ENCODE measurements at regions not wholly inside any gene's neighbourhood (a gene's known extent, or its start where the extent isn't known, plus 50 kb on each side); places are given as distances from the start of the nearest gene placed in this dataset.
A peak's percentile ranks its signal among the peaks of the same experiment; 100 is the strongest.

- TF ChIP-seq FOXP4 (CRISPR knock-in tag; IDR thresholded peaks at IDR 0.05; ENCODE audit: borderline replicate concordance), result no peak
Measured at GRCh38 chr2:150142561-150142960, 344.9 kb downstream of the RND3 start (continued).

DNA sequence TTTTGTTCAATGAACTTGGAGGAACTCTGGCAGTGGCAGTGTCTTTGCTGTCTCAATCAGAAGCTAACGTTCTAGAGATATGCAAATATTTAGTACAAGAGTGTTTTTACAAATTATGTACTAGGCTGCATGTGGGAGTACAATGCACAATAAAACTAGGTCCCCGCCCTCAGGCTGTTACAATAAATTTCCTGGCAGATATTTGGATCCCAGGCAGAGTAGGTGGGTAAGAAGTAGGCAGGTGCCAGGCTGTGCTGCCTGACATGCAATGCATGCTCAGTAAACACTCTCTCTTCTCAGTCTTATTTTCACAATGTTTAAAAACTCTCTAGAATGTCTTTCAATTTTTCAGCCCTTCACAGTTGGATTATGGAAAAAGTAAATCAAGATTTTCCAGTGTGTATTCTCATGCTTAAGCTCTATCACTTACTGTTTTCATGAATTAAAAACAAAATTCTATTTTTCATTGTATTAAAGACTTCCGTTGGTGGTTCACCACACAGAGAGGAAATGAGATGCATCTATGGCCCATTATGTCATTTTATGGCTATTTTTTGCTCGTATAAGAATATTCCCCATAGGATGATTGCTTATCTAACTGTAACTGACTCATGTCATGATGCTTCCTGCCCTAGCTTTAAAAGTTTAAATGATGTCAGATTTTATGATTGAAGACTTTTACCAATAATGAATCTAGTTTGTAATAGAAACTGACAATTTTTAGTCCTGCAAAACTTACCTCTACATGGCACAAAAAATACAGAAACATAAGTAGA, 346.1 kb downstream of the RND3 start:
- no peak for ATAC-seq
- in situ Hi-C loops (cut with MboI), result no loop called here
- FAIRE-seq, result no peak
- H3K27me3 ChIP-seq (ENCODE audit: control insufficient read depth in 2 of 2, insufficient read depth in 2 of 2, low read length in 2 of 2), result no peaks in the 10 kb centered on the region
- no peaks in the 10 kb centered on the region for H4K20me1 ChIP-seq (replicated peaks; ENCODE audit: control insufficient read depth, insufficient read depth, low read length)
- H3K4me3 ChIP-seq, result no peak overlapping the region
- DNase-seq (ENCODE audit: extremely low read depth in 1 of 4, low spot score in 3 of 4), result no peak
- intact Hi-C loops (cut with micrococcal nuclease), result no loop called here
- peak; percentile 56 for TF ChIP-seq GABPA (tag; conservative IDR thresholded peaks at IDR 0.05; ENCODE audit: low read depth)
- no peak for TF ChIP-seq ZNF699 (CRISPR knock-in tag; IDR thresholded peaks at IDR 0.05; ENCODE audit: insufficient replicate concordance)
- TF ChIP-seq ZNF589 (CRISPR knock-in tag; IDR thresholded peaks at IDR 0.05; ENCODE audit: low read depth), result 0 out of 2 replicates have a peak, but pooled peaks have one; percentile 48
- TF ChIP-seq, protein P1, sequence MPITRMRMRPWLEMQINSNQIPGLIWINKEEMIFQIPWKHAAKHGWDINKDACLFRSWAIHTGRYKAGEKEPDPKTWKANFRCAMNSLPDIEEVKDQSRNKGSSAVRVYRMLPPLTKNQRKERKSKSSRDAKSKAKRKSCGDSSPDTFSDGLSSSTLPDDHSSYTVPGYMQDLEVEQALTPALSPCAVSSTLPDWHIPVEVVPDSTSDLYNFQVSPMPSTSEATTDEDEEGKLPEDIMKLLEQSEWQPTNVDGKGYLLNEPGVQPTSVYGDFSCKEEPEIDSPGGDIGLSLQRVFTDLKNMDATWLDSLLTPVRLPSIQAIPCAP (CRISPR knock-in tag; IDR thresholded peaks at IDR 0.05; ENCODE audit: borderline replicate concordance), result no peak
- no peak overlapping the region for H3K27ac ChIP-seq (ENCODE audit: extremely low read depth, low read depth, low read length)
- H3K4me2 ChIP-seq (ENCODE audit: insufficient read depth, low read length), result no peak overlapping the region
- BruUV-seq (replicated peaks), result no TSS peak
- no peaks in the 10 kb centered on the region for H3K36me3 ChIP-seq (ENCODE audit: control insufficient read depth, insufficient read depth, low read length)
- H3K79me2 ChIP-seq (ENCODE audit: control insufficient read depth, insufficient read depth, low read length), result no peaks in the 10 kb centered on the region
- ChIA-PET POLR2A (no interaction called here), CTCF (ENCODE audit: low intra/inter-chr PET ratio) (no interaction called here)
- H3K9ac ChIP-seq (ENCODE audit: insufficient read depth in 1 of 2, low read depth in 2 of 2, low read length in 2 of 2), result no peak overlapping the region
- WGBS (ENCODE audit: insufficient coverage, low coverage, missing lambda C conversion rate), result under 1% methylated on average over 4 of the region's 4 CpGs
- no peak overlapping the region for H2AFZ ChIP-seq (ENCODE audit: low read depth, low read length)
- no peaks in the 10 kb centered on the region for H3K9me1 ChIP-seq (ENCODE audit: control insufficient read depth, insufficient read depth, low read length)
- H3K4me1 ChIP-seq (replicated peaks in 1 of 2; ENCODE audit: control insufficient read depth in 2 of 2, insufficient read depth in 2 of 2, low read length in 2 of 2), result no peaks in the 10 kb centered on the region
- no peaks in the 10 kb centered on the region for H3K9me3 ChIP-seq (replicated peaks; ENCODE audit: control insufficient read depth, insufficient read depth, low read depth, low read length)

All from K562 (cell line).